IMR-90 (cell line): ENCODE measurements at regions not wholly inside any gene's neighbourhood (a gene's known extent, or its start where the extent isn't known, plus 50 kb on each side); places are given as distances from the start of the nearest gene placed in this dataset.

Experiments used
- BHLHE40 ChIP-seq: fragments of 150-350 bp; IDR thresholded peaks from 2 replicates; pipeline ENCODE4 v1.6.1; 2016; ENCODE audit warnings: mild to moderate bottlenecking, low read depth, low read length
- FOS ChIP-seq: fragments of 150-350 bp; IDR thresholded peaks from 2 replicates; pipeline ENCODE4 v1.6.1; 2016; ENCODE audit warnings: low read depth, low read length
- MXI1 ChIP-seq: IDR thresholded peaks from 2 replicates; pipeline ENCODE4 v1.6.1; 2012; ENCODE audit warnings: low read depth, mild to moderate bottlenecking, low read length, moderate library complexity, borderline replicate concordance
- POLR2A ChIP-seq: IDR thresholded peaks from 2 replicates; pipeline ENCODE4 v1.6.1; 2012; ENCODE audit warnings: mild to moderate bottlenecking, low read depth, low read length
- RAD21 ChIP-seq: IDR thresholded peaks from 2 replicates; pipeline ENCODE4 v1.6.1; 2012; ENCODE audit warnings: low read length, improper control_type of control experiment
- RCOR1 ChIP-seq: IDR thresholded peaks from 2 replicates; pipeline ENCODE4 v1.6.1; 2012; ENCODE audit warnings: mild to moderate bottlenecking, low read length, improper control_type of control experiment; ENCODE audit not compliant: insufficient replicate concordance
- SMC3 ChIP-seq: fragments of 150-350 bp; IDR thresholded peaks from 2 replicates; pipeline ENCODE4 v1.6.1; 2016; ENCODE audit warnings: low read depth, mild to moderate bottlenecking, antibody characterized with exemption, low read length, moderate library complexity
- TF ChIP-seq, protein P1 (sequence below): conservative IDR thresholded peaks from 2 replicates; pipeline ENCODE4 v1.5.1; 2012; ENCODE audit warnings: mild to moderate bottlenecking, low read depth, low read length, improper control_type of control experiment

DNA sequence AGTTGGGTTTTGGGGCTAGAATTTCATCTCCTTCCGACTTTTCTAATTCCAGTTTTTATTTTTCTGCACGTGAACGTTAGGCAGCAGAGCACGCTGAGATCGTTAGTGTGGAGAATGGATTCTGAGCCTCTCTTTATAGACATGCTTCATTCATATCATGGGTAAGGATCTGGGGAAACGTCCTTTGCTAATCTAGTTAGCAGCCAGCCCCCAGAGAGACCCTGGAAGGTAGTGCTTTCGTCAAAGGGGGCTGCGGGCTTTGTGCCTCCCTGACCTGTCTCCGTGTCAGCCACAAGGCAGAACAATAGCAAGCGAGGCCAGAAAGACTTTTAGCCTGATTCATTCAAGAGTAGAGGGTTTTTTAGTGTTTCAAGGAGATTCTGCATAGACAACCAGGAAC is 196.3 kb upstream of the KLF6 start:
- TF ChIP-seq, protein P1, sequence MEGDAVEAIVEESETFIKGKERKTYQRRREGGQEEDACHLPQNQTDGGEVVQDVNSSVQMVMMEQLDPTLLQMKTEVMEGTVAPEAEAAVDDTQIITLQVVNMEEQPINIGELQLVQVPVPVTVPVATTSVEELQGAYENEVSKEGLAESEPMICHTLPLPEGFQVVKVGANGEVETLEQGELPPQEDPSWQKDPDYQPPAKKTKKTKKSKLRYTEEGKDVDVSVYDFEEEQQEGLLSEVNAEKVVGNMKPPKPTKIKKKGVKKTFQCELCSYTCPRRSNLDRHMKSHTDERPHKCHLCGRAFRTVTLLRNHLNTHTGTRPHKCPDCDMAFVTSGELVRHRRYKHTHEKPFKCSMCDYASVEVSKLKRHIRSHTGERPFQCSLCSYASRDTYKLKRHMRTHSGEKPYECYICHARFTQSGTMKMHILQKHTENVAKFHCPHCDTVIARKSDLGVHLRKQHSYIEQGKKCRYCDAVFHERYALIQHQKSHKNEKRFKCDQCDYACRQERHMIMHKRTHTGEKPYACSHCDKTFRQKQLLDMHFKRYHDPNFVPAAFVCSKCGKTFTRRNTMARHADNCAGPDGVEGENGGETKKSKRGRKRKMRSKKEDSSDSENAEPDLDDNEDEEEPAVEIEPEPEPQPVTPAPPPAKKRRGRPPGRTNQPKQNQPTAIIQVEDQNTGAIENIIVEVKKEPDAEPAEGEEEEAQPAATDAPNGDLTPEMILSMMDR, result no peak
- TF ChIP-seq POLR2A (no peak), RAD21 (no peak), SMC3 (no peak), RCOR1 (no peak), BHLHE40 (no peak), MXI1 (no peak), FOS (no peak)
